SU-DHL-6 (cell line): ENCODE measurements at regions not wholly inside any gene's neighbourhood (a gene's known extent, or its start where the extent isn't known, plus 50 kb on each side); places are given as distances from the start of the nearest gene placed in this dataset.

Experiments used
- H2AFZ ChIP-seq: fragments of 200-600 bp; sonication (generic); 2 replicates; pipeline ENCODE4 v1.6.1; 2014; ENCODE audit warnings: low read depth, mild to moderate bottlenecking, moderate library complexity, mixed read lengths, antibody characterized with exemption, low read length; ENCODE audit not compliant: severe bottlenecking
- H3F3A ChIP-seq: fragments of 200-600 bp; shearing (Covaris generic); 2 replicates; pipeline ENCODE4 v1.6.0; 2016; ENCODE audit warnings: antibody characterized with exemption, mild to moderate bottlenecking; ENCODE audit not compliant: insufficient read depth
- H3K27ac ChIP-seq: fragments of 200-600 bp; sonication (generic); 2 replicates; pipeline ENCODE4 v1.5.1; 2016; ENCODE audit warnings: low read depth, mild to moderate bottlenecking, low read length, moderate library complexity, mixed read lengths
- H3K27me3 ChIP-seq: fragments of 200-600 bp; sonication (generic), shearing (Covaris generic); 2 replicates; pipeline ENCODE4 v1.6.0; 2014; ENCODE audit warnings: mild to moderate bottlenecking, low read length
- H3K36me3 ChIP-seq: fragments of 200-600 bp; sonication (generic); 2 replicates; pipeline ENCODE4 v1.6.1; 2014; ENCODE audit warnings: mild to moderate bottlenecking, low read length, mixed read lengths
- H3K4me2 ChIP-seq: fragments of 300-600, 200-600 bp; shearing (Covaris generic), sonication (generic); 2 replicates; pipeline ENCODE4 v1.6.0; 2014; ENCODE audit warnings: low read length, low read depth, mild to moderate bottlenecking; ENCODE audit not compliant: poor library complexity, severe bottlenecking
- H3K4me3 ChIP-seq: fragments of 200-600 bp; sonication (generic); 2 replicates; pipeline ENCODE4 v1.5.1; 2014; ENCODE audit warnings: antibody characterized with exemption, low read length, mild to moderate bottlenecking, mixed read lengths; ENCODE audit not compliant: insufficient read depth, poor library complexity, severe bottlenecking
- H3K79me2 ChIP-seq: fragments of 200-600 bp; sonication (generic); 2 replicates; pipeline ENCODE4 v1.6.1; 2014; ENCODE audit warnings: mild to moderate bottlenecking, low read length, moderate library complexity; ENCODE audit not compliant: insufficient read depth
- H3K9ac ChIP-seq: fragments of 200-600 bp; sonication (generic); 2 replicates; pipeline ENCODE4 v1.7.0; 2014; ENCODE audit warnings: mild to moderate bottlenecking, low read length
- H3K9me2 ChIP-seq: fragments of 200-600 bp; sonication (generic); replicated peaks from 2 replicates; pipeline ENCODE4 v1.6.1; 2014; ENCODE audit warnings: low read length; ENCODE audit not compliant: insufficient read depth
- H3K9me3 ChIP-seq: fragments of 200-600 bp; sonication (generic); 2 replicates; pipeline ENCODE4 v1.6.1; 2014; ENCODE audit warnings: low read length, mixed read lengths; ENCODE audit not compliant: insufficient read depth
- H4K20me1 ChIP-seq: fragments of 200-600 bp; sonication (generic); 2 replicates; pipeline ENCODE4 v1.6.1; 2014; ENCODE audit warnings: low read depth, mild to moderate bottlenecking, antibody characterized with exemption, low read length, moderate library complexity, mixed read lengths
- CTCF ChIP-seq: fragments of 200-600 bp; sonication (generic); IDR thresholded peaks from one replicate; pipeline ENCODE4 v1.5.1; 2017; ENCODE audit warnings: antibody characterized with exemption, mild to moderate bottlenecking, low read length, moderate library complexity; ENCODE audit not compliant: insufficient read depth, poor library complexity, severe bottlenecking
- EZH2phosphoT487 ChIP-seq: fragments of 200-600 bp; sonication (generic), shearing (Covaris generic); conservative IDR thresholded peaks from 2 replicates; pipeline ENCODE4 v1.6.1; 2018; ENCODE audit warnings: mild to moderate bottlenecking, antibody characterized with exemption, low read length, moderate library complexity, mixed read lengths

GRCh38 chr2:15681089-15681885, 89.6 kb downstream of the DDX1 start:
- H3K27ac ChIP-seq = no peak overlapping the region
- H3K36me3 ChIP-seq = no peaks in the 10 kb centered on the region
- no peak overlapping the region for H3K4me3 ChIP-seq
- H3K9me3 ChIP-seq = no peaks in the 10 kb centered on the region
- H3K79me2 ChIP-seq = no peaks in the 10 kb centered on the region
- H3K27me3 ChIP-seq = no peaks in the 10 kb centered on the region
- H3K9me2 ChIP-seq = no peaks in the 10 kb centered on the region
- H3F3A ChIP-seq = no peaks in the 10 kb centered on the region
- H4K20me1 ChIP-seq = no peaks in the 10 kb centered on the region
- H3K4me2 ChIP-seq = no peak overlapping the region
- H3K9ac ChIP-seq = no peak overlapping the region
- H2AFZ ChIP-seq = no peak overlapping the region
- no peak for TF ChIP-seq CTCF
- TF ChIP-seq EZH2phosphoT487 = no peak

GRCh38 chr2:15682354-15682753, 90.7 kb downstream of the DDX1 start:
- Histone ChIP-seq H4K20me1 (no peaks in the 10 kb centered on the region), H3K9ac (no peak overlapping the region), H3K4me3 (no peak overlapping the region), H2AFZ (no peak overlapping the region), H3K9me2 (no peaks in the 10 kb centered on the region), H3F3A (no peaks in the 10 kb centered on the region), H3K9me3 (no peaks in the 10 kb centered on the region), H3K4me2 (no peak overlapping the region), H3K36me3 (no peaks in the 10 kb centered on the region), H3K79me2 (no peaks in the 10 kb centered on the region), H3K27me3 (no peaks in the 10 kb centered on the region), H3K27ac (no peak overlapping the region)
- TF ChIP-seq CTCF (no peak), EZH2phosphoT487 (no peak)

GRCh38 chr2:15684161-15685039, 92.7 kb downstream of the DDX1 start:
- H3K9ac ChIP-seq = no peak overlapping the region
- no peak overlapping the region for H3K27ac ChIP-seq
- H3K79me2 ChIP-seq = no peaks in the 10 kb centered on the region
- no peak overlapping the region for H2AFZ ChIP-seq
- H3K36me3 ChIP-seq = no peaks in the 10 kb centered on the region
- H3K4me3 ChIP-seq = no peak overlapping the region
- H3K27me3 ChIP-seq = no peaks in the 10 kb centered on the region
- TF ChIP-seq CTCF = no peak
- no peak for TF ChIP-seq EZH2phosphoT487
- no peaks in the 10 kb centered on the region for H4K20me1 ChIP-seq
- H3K9me2 ChIP-seq = no peaks in the 10 kb centered on the region
- no peaks in the 10 kb centered on the region for H3K9me3 ChIP-seq
- no peaks in the 10 kb centered on the region for H3F3A ChIP-seq
- H3K4me2 ChIP-seq = no peak overlapping the region
